CD1c-positive myeloid dendritic cell (primary cell): ENCODE measurements at regions not wholly inside any gene's neighbourhood (a gene's known extent, or its start where the extent isn't known, plus 50 kb on each side); places are given as distances from the start of the nearest gene placed in this dataset.
"Not testable (repeated sequence)": the region's sequence is repeated elsewhere in the genome, so short reads cannot be mapped to it uniquely, and the experiment has no call there.

Experiments
- DNase-seq: peaks from one replicate; pipeline ENCODE4 v3.0.0-alpha.2; 2016; ENCODE audit errors: extremely low spot score

DNA sequence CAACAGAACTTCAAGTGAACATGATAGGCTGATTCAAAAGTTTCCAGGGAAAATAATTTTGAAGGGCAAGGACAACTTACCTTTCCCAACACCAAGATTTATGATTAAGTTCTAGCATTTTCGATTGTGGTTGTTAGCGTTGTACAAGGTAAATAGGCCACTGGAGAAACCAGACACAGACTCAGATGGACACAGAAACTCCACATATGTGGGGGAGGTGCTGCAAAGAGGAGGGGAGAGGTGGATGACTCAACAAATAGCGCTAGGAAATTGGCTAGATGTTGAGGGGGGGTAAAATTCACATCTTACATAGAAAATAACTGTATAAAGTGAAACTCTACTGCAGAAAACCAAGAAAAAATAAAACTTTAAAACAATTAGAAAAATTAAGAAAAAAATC, 564.4 kb downstream of the MATN1 start:
- no peak for DNase-seq

GRCh38 chr1:30155698-30156097, 567.7 kb downstream of the MATN1 start:
- DNase-seq = not testable (repeated sequence)

DNA sequence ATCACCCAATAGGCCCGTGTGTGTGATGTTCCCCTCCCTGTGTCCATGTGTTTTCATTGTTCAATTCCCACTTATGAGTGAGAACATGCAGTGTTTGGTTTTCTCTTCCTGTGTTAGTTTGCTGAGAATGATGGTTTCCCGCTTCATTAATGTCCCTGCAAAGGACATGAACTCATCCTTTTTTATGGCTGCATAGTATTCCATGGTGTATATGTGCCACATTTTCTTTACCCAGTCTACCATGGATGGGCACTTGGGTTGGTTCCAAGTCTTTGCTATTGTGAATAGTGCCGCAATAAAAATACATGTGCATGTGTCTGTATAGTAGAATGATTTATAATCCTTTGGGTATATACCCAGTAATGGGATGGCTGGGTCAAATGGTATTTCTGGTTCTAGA, 568.1 kb downstream of the MATN1 start:
- not testable (repeated sequence) for DNase-seq

DNA sequence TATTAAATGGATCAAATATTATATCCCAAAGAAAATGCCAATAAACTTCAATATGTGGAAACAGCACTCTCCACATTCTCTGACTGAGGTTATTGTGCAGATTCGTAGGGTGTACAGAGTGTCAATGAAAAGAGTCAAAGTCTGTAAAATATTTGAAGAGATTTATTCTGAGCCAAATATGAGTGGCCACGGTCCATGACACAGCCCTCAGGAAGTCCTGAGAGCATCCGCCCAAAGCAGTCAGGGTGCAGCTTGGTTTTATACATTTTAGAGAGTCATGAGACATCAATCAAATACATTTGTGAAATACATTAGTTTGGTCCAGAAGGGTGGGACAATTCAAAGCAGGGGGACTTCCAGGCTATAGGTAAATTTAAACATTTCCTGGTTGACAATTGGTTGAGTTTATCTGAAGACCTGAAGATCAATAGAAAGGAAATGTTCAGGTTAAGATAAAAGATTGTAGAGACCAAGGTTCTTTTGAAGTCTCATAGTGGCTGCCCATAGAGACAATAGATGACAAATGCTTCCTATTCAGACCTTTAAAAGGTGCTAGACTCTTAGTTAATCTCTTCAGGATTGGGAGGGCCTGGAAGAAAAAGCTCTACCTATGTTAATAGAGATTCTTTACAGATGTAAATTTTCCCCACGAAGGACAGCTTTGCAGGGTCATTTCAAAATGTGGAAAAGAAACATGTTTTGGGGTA, 569.5 kb downstream of the MATN1 start:
- no peak for DNase-seq

- no peak for DNase-seq
Measured at GRCh38 chr1:30151826-30152225, 571.6 kb downstream of the MATN1 start.

DNA sequence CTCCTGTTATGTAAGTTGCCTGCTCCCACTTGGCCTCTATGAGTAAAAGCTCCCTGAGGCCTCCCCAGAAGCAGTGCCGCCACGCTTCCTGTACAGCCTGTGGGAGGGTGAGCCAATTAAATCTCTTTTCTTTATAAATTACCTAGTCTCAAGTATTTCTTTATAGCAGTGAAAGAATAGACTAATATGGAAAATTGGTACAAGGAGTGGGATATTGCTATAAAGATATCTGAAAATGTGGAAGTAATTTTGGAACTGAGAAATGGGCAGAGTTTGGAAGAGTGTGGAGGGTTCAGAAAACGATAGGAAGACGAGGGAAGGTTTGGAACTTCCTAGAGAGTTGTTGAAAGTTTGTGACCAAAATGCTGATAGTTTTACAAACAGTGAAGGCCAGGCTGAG, 572.3 kb downstream of the MATN1 start:
- DNase-seq = no peak

- DNase-seq = no peak
Measured at GRCh38 chr1:30149226-30149625, 574.2 kb downstream of the MATN1 start.

- no peak for DNase-seq
Measured at GRCh38 chr1:30148676-30149075, 574.7 kb downstream of the MATN1 start.

DNA sequence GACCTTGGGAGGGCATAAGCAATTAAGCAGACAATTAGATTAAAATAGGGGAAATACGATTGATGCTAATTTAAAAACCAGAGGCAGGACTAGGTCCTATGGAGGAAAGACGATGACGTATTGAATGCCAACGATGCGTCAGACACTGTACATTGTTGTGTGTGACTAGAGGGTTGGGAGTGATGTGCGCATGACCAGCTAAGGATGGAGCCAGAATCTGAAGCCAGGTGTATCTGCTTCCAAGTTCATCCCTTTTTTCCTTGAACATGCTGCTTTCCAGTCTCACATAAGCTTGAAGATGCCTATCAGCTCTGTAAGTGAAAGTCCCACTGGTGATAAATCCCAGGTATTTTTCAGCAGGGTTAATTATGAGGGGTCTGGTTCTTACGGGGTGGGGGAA, 576.2 kb downstream of the MATN1 start:
- DNase-seq = no peak

- DNase-seq = no peak
Measured at GRCh38 chr1:30146448-30146847, 576.9 kb downstream of the MATN1 start.

GRCh38 chr1:30145723-30146303, 577.6 kb downstream of the MATN1 start:
- no peak for DNase-seq

DNA sequence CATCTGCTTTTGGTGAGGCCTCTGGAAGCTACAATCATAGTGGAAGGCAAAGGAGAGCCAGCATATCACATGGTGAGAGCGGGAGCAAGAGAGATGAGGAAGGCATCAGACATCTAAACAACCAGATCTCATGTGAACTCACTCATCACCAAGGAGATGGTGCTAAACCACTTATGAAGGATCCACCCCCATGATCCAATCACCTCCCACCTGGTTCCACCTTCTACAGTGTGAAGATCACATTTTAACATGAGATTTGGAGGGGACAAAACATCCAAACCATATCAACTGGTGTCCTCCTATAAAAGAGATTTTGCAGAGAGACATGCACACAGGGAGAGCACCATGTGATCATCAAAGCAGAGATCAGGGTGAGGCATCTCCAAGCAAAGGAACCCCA, 578.6 kb downstream of the MATN1 start:
- no peak for DNase-seq

- DNase-seq = no peak
Measured at GRCh38 chr1:30143517-30143916, 579.9 kb downstream of the MATN1 start.

DNA sequence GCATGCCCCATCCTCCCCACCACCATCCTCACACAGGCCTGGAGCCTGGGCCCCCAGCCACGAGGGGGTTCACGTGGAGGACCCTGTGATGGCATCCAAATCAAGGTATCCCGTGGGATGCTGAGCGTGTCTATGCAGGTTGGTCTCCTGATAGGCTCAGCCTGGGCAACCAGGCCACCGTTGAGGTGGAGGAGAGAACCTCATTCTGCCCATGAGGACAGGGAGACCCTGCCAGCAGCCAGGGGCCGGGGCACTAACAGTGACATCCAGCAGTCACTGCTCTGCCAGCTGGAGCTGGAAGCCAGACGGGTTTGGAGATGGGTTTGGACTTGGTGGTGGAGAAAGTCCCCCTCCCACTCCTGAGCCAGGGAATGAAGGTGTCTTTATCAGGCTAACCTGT, 582.8 kb downstream of the MATN1 start:
- no peak for DNase-seq

DNA sequence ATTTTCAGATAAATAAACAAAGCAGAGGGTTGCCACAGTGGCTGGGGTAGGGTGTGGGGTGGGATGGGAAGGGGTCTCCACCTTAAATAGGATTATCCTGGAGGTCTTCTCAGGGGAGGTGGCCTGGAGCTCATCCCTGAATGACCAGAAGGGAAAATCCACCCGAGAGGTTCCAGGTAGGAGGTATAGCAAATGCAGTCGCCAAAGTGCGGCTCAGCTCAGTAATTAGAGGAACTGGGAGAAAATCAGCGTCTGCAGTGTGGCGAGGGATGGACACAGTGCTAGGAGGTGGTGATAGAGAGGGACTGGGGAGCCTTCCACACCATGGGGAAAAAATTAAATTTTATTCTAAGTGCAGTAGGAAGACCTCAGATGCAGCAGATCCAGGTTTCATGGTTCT, 584.5 kb downstream of the MATN1 start:
- DNase-seq = no peak

GRCh38 chr1:30137001-30137400, 586.4 kb downstream of the MATN1 start:
- no peak for DNase-seq

- DNase-seq = no peak
Measured at GRCh38 chr1:30135698-30136097, 587.7 kb downstream of the MATN1 start.

DNA sequence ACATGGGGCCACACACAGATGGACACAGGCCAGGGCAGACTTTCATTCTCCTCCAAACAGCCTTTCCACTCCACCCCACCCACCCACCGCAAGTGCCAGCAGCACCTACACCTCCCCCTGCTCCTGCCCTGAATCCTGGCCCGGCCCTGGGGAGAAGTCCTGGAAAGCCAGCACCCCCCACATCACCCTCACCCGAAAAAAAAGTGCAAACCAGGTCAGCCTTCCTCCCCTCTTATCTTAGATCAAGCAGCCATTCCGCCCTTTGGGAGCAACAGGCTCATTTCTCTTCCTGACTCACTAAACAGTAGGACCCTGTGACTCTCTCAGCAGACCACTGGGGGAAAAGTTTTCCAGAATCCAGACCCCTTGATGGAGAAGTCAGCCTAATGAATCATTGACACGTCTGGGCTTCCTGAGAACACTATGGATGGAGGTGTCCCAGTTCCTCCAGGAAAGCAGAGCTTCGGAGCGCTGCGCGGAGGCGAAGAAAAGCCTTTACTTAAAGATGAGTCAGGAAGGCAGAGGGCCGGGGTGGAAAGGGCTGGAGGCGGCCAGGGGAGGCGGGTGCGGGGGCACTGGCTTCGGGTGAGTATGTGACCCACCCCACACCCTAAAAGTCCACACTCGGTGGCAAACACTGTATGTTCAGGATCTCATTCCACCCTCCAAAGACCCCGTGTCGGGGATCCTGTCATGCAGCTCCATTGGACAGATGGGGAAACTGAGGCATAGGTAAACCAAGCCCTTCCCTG, 588.7 kb downstream of the MATN1 start:
- no peak for DNase-seq

DNA sequence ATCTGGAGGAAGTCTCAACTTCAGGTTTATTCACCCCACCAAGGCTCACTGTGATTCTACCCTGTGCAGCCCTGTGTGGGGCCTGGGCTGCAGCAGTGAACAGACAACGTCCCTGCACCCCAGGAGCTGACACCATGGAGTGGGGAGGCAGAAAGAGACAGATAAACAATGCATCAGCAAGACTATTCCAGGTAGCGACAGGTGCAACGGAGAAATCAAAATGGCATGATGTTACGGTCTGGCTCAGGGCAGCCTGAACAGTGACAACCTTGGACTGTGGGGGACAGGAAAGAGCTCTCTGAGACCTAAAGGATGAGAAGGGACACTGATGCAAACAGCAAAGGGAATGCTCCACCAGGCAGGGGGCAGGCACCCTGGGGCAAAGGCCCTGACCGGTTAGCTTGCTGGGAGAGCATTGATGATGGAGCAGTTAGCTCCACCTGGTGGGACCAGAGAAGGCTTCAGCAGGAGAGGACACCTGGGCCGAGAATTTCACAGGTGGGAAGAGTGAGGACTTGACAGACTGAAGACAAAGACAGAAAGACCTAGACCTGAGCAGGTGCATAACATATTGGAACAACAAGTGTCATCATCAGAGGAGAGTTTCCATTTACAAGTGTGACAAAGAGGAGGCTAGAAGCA, 589.9 kb downstream of the MATN1 start:
- no peak for DNase-seq

DNA sequence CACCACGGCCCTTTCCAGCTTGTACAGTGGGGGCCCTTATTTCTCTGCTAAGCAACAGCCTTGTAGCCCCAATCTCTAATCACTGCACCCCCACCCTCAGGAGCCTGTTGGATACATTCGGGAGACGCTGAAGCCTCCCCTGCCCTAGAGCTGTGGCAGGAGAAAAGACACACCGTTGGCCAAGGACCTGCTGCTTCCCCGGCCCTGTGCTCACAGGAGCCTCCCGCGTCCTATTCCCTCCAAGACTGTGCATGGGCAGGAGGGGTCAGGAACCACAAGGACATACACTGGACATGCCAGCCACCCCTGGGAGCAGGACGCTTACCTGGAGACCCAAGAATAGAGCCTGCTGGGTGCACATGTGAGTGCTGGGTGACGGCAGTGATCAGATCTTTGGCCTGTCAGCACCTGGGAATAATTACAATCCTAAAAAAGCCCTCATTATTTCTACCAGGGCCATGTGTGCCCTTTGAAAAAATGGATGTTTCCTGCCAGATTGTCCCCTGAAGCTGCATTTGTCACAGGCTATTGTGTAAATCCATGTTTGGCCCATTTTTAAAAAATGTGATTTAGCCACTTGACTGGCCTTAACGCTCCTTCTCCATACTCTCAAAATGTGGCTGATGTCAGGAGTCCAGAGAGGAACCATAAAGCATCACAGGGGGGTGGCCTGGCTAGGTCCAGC, 590.6 kb downstream of the MATN1 start:
- DNase-seq = no peak

- DNase-seq = peak; percentile 52
Measured at GRCh38 chr1:30130566-30130965, 592.8 kb downstream of the MATN1 start.

- DNase-seq = no peak
Measured at GRCh38 chr1:30130099-30130498, 593.3 kb downstream of the MATN1 start.
